ENCODE measurements at regions not wholly inside any gene's neighbourhood (a gene's known extent, or its start where the extent isn't known, plus 50 kb on each side); places are given as distances from the start of the nearest gene placed in this dataset.
"Not testable (repeated sequence)": the region's sequence is repeated elsewhere in the genome, so short reads cannot be mapped to it uniquely, and the experiment has no call there.

- H2BK120ac ChIP-seq (ENCODE audit: insufficient read depth, low read length, poor library complexity); H3K4me1 ChIP-seq (ENCODE audit: control insufficient read depth in 1 of 2, insufficient read depth in 2 of 2, low read length in 2 of 2); H3K79me2 ChIP-seq (ENCODE audit: control insufficient read depth, insufficient read depth, low read length, poor library complexity); H4K91ac ChIP-seq (ENCODE audit: low read depth, low read length); H3K4ac ChIP-seq (ENCODE audit: low read depth, low read length); H3K9me3 ChIP-seq (ENCODE audit: insufficient read depth, low read depth, low read length); H2AK5ac ChIP-seq (ENCODE audit: low read length); H3K4me2 ChIP-seq (ENCODE audit: low read length); H2AFZ ChIP-seq (ENCODE audit: insufficient read depth, low read length, poor library complexity); H3K27ac ChIP-seq (ENCODE audit: low read depth, low read length); H3K36me3 ChIP-seq (ENCODE audit: control insufficient read depth in 1 of 2, insufficient read depth in 2 of 2, low read length in 2 of 2); H3K9ac ChIP-seq (ENCODE audit: low read length); H3K23ac ChIP-seq (ENCODE audit: low read length); H2BK12ac ChIP-seq (ENCODE audit: low read length); H3K27me3 ChIP-seq (ENCODE audit: insufficient read depth, low read length); H2BK5ac ChIP-seq (ENCODE audit: low read depth, low read length, poor library complexity); H4K8ac ChIP-seq (ENCODE audit: low read depth, low read length); H4K12ac ChIP-seq (ENCODE audit: low read depth, low read length); H3K79me1 ChIP-seq (ENCODE audit: low read length); H3K4me3 ChIP-seq (ENCODE audit: low read depth, low read length); DNase-seq; H3K18ac ChIP-seq (ENCODE audit: low read length); H3K14ac ChIP-seq (ENCODE audit: low read length): not testable (repeated sequence)
- WGBS (ENCODE audit: extremely low coverage, insufficient coverage, insufficient read length) = no CpG with 5 or more reads among the region's 3 CpGs
Observed at GRCh38 chr6:157750973-157751372, 72.1 kb upstream of the SNX9 start.

- Histone ChIP-seq H2BK12ac (ENCODE audit: low read length) (no peak overlapping the region), H3K14ac (ENCODE audit: low read length) (no peak overlapping the region), H4K91ac (ENCODE audit: low read depth, low read length) (no peak overlapping the region), H4K8ac (ENCODE audit: low read depth, low read length) (no peak overlapping the region), H3K4me1 (ENCODE audit: control insufficient read depth in 1 of 2, insufficient read depth in 2 of 2, low read length in 2 of 2) (peaks cover 0 to 6% of the 10 kb centered on the region in 2 experiments), H4K12ac (ENCODE audit: low read depth, low read length) (no peak overlapping the region), H3K27me3 (ENCODE audit: insufficient read depth, low read length) (no peaks in the 10 kb centered on the region), H3K23ac (ENCODE audit: low read length) (no peak overlapping the region), H3K18ac (ENCODE audit: low read length) (no peak overlapping the region), H3K4me3 (ENCODE audit: low read depth, low read length) (no peak overlapping the region), H2AFZ (ENCODE audit: insufficient read depth, low read length, poor library complexity) (no peak overlapping the region), H3K79me2 (ENCODE audit: control insufficient read depth, insufficient read depth, low read length, poor library complexity) (no peaks in the 10 kb centered on the region), H2AK5ac (ENCODE audit: low read length) (no peak overlapping the region), H3K9ac (ENCODE audit: low read length) (no peak overlapping the region), H3K27ac (ENCODE audit: low read depth, low read length) (no peak overlapping the region), H3K9me3 (ENCODE audit: insufficient read depth, low read depth, low read length) (peaks cover 5% of the 10 kb centered on the region), H2BK5ac (ENCODE audit: low read depth, low read length, poor library complexity) (no peak overlapping the region), H3K4ac (ENCODE audit: low read depth, low read length) (no peak overlapping the region), H2BK120ac (ENCODE audit: insufficient read depth, low read length, poor library complexity) (no peak overlapping the region), H3K4me2 (ENCODE audit: low read length) (no peak overlapping the region), H3K79me1 (ENCODE audit: low read length) (peaks cover 2% of the 10 kb centered on the region), H3K36me3 (ENCODE audit: control insufficient read depth in 1 of 2, insufficient read depth in 2 of 2, low read length in 2 of 2) (no peaks in the 10 kb centered on the region)
- DNase-seq = no peak
- WGBS (ENCODE audit: extremely low coverage, insufficient coverage, insufficient read length) = no CpG with 5 or more reads among the region's 10 CpGs
Observed at GRCh38 chr6:157751547-157752200, 71.4 kb upstream of the SNX9 start.

- not testable (repeated sequence) for H3K27ac ChIP-seq (ENCODE audit: low read depth, low read length); H3K4me2 ChIP-seq (ENCODE audit: low read length); H4K91ac ChIP-seq (ENCODE audit: low read depth, low read length); H2AFZ ChIP-seq (ENCODE audit: insufficient read depth, low read length, poor library complexity); H3K27me3 ChIP-seq (ENCODE audit: insufficient read depth, low read length); H3K14ac ChIP-seq (ENCODE audit: low read length); H3K9me3 ChIP-seq (ENCODE audit: insufficient read depth, low read depth, low read length); H3K36me3 ChIP-seq (ENCODE audit: control insufficient read depth in 1 of 2, insufficient read depth in 2 of 2, low read length in 2 of 2); H2BK5ac ChIP-seq (ENCODE audit: low read depth, low read length, poor library complexity); H2AK5ac ChIP-seq (ENCODE audit: low read length); H3K4me3 ChIP-seq (ENCODE audit: low read depth, low read length); H3K4me1 ChIP-seq (ENCODE audit: control insufficient read depth in 1 of 2, insufficient read depth in 2 of 2, low read length in 2 of 2); H4K12ac ChIP-seq (ENCODE audit: low read depth, low read length); H3K9ac ChIP-seq (ENCODE audit: low read length); H3K79me1 ChIP-seq (ENCODE audit: low read length); H2BK120ac ChIP-seq (ENCODE audit: insufficient read depth, low read length, poor library complexity); H3K18ac ChIP-seq (ENCODE audit: low read length); H3K23ac ChIP-seq (ENCODE audit: low read length); H3K79me2 ChIP-seq (ENCODE audit: control insufficient read depth, insufficient read depth, low read length, poor library complexity); H2BK12ac ChIP-seq (ENCODE audit: low read length); H3K4ac ChIP-seq (ENCODE audit: low read depth, low read length); H4K8ac ChIP-seq (ENCODE audit: low read depth, low read length); DNase-seq
- WGBS (ENCODE audit: extremely low coverage, insufficient coverage, insufficient read length) = no CpG with 5 or more reads among the region's 3 CpGs
Observed at GRCh38 chr6:157752879-157753278, 70.2 kb upstream of the SNX9 start.

GRCh38 chr6:157753291-157753690 is 69.8 kb upstream of the SNX9 start:
- Histone ChIP-seq H3K4me2 (ENCODE audit: low read length) (no peak overlapping the region), H3K27ac (ENCODE audit: low read depth, low read length) (peak overlapping the region; percentile 33), H3K79me1 (ENCODE audit: low read length) (peaks cover 4% of the 10 kb centered on the region), H3K4me1 (ENCODE audit: control insufficient read depth in 1 of 2, insufficient read depth in 2 of 2, low read length in 2 of 2) (peaks cover 0 to 8% of the 10 kb centered on the region in 2 experiments), H2AK5ac (ENCODE audit: low read length) (no peak overlapping the region), H3K4me3 (ENCODE audit: low read depth, low read length) (no peak overlapping the region), H3K23ac (ENCODE audit: low read length) (no peak overlapping the region), H2BK5ac (ENCODE audit: low read depth, low read length, poor library complexity) (peak overlapping the region; percentile 72), H3K79me2 (ENCODE audit: control insufficient read depth, insufficient read depth, low read length, poor library complexity) (no peaks in the 10 kb centered on the region), H3K4ac (ENCODE audit: low read depth, low read length) (no peak overlapping the region), H2BK120ac (ENCODE audit: insufficient read depth, low read length, poor library complexity) (no peak overlapping the region), H2BK12ac (ENCODE audit: low read length) (no peak overlapping the region), H3K9me3 (ENCODE audit: insufficient read depth, low read depth, low read length) (peaks cover 5% of the 10 kb centered on the region), H3K27me3 (ENCODE audit: insufficient read depth, low read length) (no peaks in the 10 kb centered on the region), H4K8ac (ENCODE audit: low read depth, low read length) (no peak overlapping the region), H2AFZ (ENCODE audit: insufficient read depth, low read length, poor library complexity) (no peak overlapping the region), H4K12ac (ENCODE audit: low read depth, low read length) (no peak overlapping the region), H3K9ac (ENCODE audit: low read length) (no peak overlapping the region), H3K18ac (ENCODE audit: low read length) (no peak overlapping the region), H4K91ac (ENCODE audit: low read depth, low read length) (peak overlapping the region; percentile 64), H3K36me3 (ENCODE audit: control insufficient read depth in 1 of 2, insufficient read depth in 2 of 2, low read length in 2 of 2) (no peaks in the 10 kb centered on the region), H3K14ac (ENCODE audit: low read length) (no peak overlapping the region)
- no CpG with 5 or more reads among the region's 2 CpGs for WGBS (ENCODE audit: extremely low coverage, insufficient coverage, insufficient read length)
- DNase-seq = peak; percentile 67 to 90

Data from trophoblast cell (in vitro differentiated cells and primary cell).